DND-41 (cell line): ENCODE measurements at regions not wholly inside any gene's neighbourhood (a gene's known extent, or its start where the extent isn't known, plus 50 kb on each side); places are given as distances from the start of the nearest gene placed in this dataset.

ENCODE experiments used
- EZH2 ChIP-seq: IDR thresholded peaks from 3 replicates; pipeline ENCODE4 v1.6.1; 2012; ENCODE audit warnings: borderline replicate concordance, low read depth, mild to moderate bottlenecking, moderate library complexity, low read length, inconsistent platforms; ENCODE audit not compliant: severe bottlenecking
- TF ChIP-seq, protein P1 (sequence below): IDR thresholded peaks from 2 replicates; pipeline ENCODE4 v1.5.1; 2012; ENCODE audit warnings: borderline replicate concordance, low read length, moderate library complexity, mild to moderate bottlenecking; ENCODE audit not compliant: poor library complexity, severe bottlenecking; ENCODE audit errors: extremely low read depth

GRCh38 chr12:115403253-115403652 lies 719.3 kb upstream of the TBX3 start:
- TF ChIP-seq, protein P1, sequence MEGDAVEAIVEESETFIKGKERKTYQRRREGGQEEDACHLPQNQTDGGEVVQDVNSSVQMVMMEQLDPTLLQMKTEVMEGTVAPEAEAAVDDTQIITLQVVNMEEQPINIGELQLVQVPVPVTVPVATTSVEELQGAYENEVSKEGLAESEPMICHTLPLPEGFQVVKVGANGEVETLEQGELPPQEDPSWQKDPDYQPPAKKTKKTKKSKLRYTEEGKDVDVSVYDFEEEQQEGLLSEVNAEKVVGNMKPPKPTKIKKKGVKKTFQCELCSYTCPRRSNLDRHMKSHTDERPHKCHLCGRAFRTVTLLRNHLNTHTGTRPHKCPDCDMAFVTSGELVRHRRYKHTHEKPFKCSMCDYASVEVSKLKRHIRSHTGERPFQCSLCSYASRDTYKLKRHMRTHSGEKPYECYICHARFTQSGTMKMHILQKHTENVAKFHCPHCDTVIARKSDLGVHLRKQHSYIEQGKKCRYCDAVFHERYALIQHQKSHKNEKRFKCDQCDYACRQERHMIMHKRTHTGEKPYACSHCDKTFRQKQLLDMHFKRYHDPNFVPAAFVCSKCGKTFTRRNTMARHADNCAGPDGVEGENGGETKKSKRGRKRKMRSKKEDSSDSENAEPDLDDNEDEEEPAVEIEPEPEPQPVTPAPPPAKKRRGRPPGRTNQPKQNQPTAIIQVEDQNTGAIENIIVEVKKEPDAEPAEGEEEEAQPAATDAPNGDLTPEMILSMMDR, result no peak
- TF ChIP-seq EZH2, result no peak
